GM18867 (cell line): ENCODE measurements at regions not wholly inside any gene's neighbourhood (a gene's known extent, or its start where the extent isn't known, plus 50 kb on each side); places are given as distances from the start of the nearest gene placed in this dataset.
"Not testable (repeated sequence)": the region's sequence is repeated elsewhere in the genome, so short reads cannot be mapped to it uniquely, and the experiment has no call there.

Source experiments
- ATAC-seq: cut with Tn5 transposase; IDR thresholded peaks from one replicate; pipeline ENCODE4 v1.9.1; 2021; ENCODE audit warnings: mild to moderate bottlenecking, moderate library complexity; ENCODE audit not compliant: unreplicated experiment

DNA sequence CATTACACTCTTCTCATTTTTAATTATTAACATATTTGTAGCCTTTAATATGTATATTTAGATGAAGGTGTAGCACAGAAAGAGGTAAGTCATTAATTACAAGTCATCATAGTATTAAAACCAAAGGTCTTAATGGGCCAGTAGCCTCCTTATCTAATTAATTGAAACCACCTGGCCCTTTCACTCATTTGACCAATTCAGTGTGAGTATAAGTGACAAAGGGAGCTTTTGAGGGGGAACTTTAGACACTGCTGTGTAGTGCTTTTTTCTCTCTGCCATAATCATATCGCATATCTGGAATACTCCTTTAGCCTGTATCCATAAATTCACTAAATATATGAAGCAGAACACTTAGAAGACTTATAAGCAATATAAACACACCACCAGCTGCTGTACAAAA is 562.9 kb upstream of the POT1 start:
- ATAC-seq, result no peak

DNA sequence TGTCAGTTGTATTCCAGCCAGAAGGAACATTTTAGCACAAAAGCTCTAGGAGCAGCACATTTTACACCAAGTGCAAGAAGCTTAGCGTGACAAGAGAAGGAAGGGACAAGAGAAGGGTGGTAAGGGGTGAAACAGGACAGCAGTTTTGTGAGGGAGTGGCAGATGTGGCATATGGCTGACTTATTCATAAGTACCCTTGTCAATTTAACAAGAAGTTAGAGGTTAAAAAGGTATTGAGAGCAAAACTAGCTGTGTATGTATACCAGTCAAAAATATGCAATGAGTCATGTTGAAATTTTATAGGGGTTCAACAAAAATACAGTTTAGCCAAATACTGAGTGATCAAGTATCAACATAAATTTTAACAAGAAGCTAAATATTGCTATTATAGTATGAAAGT is 561.5 kb upstream of the POT1 start:
- no peak for ATAC-seq

DNA sequence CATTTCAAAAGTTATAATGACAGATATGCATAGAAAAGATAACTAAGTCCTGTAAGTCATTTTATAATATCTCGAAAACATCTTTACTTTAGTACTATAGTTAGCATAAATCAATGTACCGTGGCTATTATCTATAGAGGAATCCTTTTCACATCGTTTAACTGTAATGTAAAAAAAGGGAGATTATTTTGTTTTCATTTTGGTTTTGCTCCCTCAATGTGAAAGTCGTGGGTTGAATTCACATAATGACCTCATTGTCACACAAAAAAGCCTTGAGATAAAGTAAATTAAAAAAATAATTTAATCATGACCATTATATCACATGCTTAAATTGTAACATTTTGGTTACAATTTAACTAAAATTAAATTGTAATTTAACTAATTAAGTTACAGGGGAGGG is 560.5 kb upstream of the POT1 start:
- no peak for ATAC-seq

DNA sequence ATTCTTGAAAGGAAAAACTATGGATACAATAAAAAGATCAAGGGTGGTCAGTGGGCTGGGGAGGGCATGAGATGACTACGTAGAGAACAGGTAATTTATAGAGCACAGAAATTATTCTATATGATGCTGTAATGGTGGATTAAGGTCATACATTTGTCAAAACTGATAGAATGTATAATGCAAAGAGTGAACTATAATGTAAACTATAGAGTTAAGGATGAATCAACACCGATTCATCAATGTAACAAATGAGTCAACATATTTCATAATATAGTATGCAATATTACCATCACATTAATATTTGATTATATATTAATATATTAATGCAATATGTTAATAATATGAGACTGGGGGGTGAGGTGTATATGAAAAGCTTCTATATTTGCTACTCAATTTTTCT is 555.6 kb upstream of the POT1 start:
- ATAC-seq, result no peak

DNA sequence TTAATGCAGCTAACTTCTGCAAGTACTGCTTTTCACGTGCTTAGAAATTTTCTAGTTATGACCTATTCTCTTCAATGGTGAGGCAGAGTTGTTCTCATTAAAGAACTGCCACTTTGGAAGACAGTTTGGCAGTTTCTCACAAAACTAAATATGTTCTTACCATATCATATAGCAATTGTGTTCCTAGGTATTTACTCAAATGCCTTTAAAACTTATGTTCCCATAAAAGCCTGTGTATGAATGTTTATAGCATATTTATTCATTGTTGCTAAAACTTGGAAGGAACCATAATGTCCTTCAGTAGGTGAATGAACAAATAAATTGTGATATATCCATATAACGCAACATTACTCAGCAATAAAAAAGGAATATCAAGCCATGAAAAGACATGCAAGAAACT is 555.1 kb upstream of the POT1 start:
- ATAC-seq, result no peak

DNA sequence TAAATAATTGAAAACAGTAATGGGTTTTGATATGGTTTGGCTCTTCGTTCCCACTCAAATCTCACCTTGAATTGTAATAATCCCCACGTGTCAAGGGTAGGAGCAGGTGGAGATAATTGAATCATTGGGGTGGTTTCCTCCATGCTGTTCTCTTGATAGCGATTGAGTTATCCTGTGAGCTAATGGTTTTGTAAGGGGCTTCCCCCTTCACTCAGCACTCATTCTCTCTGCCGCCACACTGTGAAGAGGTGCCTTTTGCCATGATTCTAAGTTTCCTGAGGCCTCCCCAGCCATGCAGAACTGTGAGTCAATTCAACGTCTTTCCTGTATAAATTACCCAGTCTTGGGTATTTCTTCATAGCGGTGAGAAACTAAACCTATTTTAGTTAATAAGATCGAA is 551.7 kb upstream of the POT1 start:
- ATAC-seq, result no peak

DNA sequence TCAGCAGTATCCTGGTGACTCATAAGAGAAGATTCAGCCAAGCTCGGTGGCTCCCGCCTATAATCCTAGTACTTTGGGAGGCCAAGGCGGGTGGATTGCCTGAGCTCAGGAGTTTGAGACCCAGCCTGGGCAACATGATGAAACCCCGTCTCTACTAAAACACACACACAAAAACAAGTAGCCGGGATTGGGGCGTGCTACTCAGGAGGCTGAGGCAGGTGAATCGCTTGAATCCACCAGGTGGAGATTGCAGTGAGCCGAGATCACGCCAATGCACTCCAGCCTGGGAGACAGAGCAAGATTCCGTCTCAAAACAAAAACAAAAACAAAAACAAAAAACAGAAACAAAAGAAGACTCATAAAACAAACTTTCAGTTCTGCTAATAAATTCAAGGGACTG is 551.1 kb upstream of the POT1 start:
- no peak for ATAC-seq

DNA sequence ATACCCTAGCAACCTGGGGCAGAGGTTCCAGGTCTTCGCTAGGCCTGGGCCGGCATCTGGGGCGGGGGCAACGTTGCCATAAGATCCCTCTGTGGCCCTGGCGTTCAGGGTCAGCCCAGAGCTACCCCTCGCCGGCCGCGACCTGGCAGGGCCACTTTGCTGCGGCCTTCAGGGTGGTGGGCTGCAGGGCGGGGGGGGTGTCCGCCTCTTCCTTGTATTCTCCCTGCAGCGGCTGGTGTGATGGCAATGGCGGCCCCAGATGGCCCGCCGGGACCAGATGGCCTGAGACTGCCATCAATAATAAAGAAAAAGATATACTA is 539.2 kb upstream of the POT1 start:
- no peak for ATAC-seq

DNA sequence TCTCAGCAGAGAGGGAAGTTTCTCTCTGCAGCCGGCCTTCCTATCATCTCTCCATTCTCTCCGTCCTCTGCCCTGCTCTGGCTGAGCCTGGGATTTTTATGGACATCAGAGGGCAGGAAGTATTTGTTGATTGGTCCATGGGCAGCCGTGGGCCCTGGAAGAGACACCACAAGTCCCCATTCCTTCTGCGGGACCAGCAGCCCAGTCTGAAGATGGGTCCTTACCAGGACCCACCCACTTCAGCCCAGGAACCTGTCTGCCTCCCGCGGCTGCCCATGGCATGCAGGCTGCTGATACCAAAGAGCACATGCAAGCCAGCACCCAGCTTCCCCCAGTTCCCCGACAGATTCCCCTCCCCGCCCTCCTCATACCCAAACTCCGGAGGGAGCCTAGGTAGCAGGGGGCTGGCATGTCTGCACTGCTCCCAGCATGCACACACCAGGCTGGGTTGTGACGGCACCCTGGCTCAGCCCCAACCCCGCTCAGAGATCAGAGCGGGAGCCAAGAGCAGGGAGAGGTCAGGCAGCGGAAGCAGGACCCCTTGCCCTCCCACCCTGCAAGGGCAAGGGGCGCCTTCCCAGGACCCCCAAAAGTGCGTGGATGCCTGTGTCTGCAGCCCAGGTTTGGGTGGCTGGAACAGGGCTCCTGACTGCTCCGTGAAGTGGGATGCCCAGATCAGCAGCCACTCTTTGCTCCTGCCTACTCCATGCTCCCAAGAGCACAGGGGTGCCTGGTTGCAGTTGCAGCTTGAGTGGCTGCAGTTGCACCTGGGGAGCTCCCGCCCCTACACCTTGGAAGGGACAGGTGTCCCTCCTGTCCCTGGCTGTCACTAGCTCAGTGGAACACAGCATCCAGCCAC is 538.6 kb upstream of the POT1 start:
- no peak for ATAC-seq

DNA sequence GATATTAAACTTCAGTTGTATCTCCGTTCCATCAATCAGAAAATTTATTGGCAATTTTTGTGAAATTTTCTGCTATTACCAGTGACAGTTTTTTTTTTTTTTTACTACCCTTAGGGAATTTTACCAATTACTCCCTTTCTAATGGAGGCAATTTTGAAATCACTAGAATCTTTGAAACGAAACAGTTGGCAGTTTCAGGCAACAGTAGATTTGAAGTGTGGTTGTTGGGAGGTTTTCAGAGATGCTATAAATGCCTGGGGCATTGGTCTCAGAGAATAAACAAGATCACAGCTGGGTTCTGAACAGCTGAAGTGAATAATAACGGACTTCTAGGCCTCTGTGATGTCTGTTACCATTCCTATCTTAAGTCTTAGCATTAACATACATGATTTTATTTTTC is 535.9 kb upstream of the POT1 start:
- no peak for ATAC-seq

DNA sequence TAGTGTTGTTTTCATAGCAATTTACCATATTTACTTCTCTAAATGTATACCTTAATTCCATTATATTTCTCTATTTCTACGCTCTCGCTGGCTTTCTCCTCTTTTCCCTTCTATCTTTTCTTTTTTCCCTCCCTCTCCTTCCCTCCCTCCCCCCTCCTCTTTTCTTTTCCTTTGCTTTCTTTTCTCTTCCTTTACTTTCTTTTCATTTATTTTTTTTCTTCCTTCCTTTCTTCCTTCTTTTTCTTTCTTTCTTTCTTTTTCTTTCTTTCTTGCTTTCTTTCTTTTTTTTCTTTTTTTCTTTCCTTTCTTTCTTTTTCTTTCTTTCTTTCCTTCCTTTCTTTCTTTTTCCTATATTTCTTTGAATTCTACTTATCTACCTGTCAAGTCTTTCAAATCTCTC is 533.0 kb upstream of the POT1 start:
- ATAC-seq, result no peak

DNA sequence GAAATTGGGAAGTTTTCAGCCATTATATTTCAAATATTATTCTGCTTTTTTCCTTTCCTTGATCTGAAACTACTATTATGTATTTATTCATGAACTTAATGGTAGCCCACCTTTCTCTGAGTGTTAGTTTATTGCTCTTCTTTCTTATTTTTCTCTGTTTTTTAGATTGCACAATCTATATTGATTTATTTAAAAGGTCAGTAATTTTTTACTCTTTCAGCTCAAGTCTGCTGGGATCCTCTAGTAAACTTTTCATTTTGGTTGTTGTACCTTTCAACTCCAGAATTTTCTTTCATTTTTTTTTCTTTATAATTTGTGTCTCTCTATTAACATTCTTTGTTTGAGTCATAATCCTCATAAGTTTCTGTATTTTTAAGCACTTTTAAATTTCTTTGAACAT is 529.4 kb upstream of the POT1 start:
- ATAC-seq, result no peak

DNA sequence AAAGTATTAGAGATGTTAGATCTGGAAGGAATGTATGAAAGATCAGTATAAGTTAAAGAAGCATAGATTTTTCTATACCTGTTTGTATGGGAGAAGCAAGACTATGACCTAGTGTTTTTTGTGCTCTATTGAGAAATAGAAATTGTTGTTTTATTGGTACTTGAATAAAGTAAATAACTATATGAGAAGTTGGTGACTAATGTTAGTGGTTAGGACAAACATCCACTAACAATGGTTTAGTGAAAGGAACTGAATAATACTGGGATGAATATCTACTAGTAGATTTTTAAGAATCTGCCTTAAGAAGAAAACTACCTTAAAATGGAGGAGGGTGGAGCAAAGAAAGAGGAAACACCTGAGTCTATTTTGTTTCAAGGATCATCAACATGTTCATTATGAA is 521.1 kb upstream of the POT1 start:
- no peak for ATAC-seq

DNA sequence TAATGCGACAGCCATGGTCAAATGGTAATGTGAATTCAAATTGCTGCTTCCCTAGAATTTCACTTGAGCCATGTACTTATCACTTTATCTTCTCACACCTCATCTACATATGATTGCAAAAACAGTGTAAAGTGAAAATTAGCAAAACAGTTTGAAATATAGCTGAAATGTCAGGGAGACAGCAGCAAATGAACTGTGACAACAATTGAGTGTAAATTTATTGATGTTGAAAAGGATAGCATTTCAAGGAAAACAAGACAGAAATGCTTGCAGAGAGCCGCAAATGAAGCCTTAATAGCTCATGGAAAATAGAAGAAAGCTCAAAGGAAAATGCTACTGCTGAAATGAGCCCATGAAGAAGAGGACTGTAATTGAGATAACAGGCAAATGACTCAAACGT is 516.2 kb upstream of the POT1 start:
- ATAC-seq, result no peak

DNA sequence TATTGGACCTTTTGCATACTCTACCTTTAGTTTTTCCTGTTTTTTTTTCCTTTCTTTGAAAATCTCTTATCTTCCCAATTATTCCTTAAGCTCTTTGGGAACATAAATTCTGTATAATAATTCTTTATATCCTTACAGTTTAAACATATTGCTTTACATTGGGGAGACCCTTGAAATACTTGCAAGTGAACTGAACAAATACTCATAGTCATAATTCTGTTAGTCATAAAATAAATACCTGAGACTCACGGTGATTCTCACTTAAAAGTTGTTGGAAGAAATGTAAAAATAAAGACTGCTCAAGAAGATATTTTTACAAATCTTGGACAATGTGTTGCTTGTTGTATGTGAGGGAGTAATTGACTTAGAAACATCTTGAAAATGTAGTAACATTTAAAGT is 515.2 kb upstream of the POT1 start:
- ATAC-seq, result no peak

DNA sequence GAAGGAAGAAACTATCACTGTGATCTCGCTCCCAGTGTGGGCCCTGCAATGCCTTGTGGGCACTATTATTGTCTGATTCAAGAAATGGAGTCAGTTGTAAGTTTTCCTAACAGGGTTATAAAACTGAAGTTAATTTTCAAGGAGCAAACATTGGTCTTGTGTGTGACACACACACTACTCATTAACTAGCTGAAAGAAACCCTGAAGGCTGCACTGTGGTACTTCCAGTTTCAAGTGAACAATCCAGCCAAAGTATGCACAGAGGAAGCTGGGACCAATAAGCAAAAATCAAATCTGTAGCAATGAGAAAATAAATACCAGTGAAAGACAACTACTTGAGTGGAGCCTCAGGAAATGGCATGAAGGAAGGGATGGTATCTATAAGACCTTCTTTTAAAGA is 506.6 kb upstream of the POT1 start:
- no peak for ATAC-seq

DNA sequence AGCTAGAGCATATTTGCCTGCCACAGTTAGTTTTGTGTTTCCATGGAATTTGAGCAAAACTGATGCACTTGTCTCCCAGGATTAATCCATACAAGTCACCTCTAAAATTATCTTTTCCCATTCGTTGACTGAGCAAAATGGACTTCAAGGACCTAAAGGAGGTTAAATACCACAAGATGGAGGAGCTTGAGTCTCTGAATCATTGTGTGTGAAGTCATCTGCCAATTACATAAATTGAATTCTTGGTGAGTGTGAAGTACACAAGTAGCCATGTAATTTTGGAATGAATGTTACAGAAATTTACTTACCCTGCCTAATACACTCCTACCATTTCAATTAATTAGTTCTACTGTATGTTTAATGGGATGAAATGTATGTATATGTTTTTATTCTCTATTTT is 501.7 kb upstream of the POT1 start:
- no peak for ATAC-seq

DNA sequence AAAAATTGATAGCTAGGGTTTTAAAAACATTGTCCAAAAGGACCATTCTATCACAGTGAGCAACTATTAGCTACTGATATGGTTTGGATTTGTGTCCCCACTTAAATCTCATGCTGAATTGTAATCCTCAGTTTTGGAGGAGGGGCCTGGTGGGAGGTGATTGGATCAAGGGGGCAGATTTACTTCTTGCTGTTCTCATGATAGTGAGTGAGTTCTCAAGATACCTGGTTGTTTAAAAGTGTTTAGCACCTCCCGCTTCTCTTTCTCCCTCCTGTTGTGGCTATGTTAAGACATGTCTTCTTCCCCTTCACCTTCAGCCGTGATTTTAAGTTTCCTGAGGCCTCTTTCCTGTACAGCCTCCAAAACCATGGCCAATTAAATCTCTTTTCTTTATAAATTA is 500.4 kb upstream of the POT1 start:
- ATAC-seq, result no peak

DNA sequence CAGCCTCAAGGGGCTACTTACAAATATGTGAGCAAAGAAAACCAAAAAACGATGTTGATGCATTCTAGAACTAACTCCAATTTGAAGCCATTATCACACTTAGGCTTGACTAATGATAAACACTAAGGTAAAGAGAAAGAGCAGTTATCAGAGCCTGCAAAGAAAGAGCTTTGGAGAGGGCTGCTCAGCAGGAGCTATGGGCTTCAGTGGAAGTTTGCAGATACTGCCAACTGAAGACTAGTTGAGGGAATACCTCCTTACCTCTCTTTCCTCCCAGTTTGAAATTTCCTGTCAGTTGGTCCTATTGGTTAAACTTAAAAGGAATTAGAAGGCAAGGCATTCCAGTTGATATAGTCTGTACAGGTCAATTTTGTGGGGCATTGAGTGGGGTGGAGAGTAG is 498.1 kb upstream of the POT1 start:
- no peak for ATAC-seq

DNA sequence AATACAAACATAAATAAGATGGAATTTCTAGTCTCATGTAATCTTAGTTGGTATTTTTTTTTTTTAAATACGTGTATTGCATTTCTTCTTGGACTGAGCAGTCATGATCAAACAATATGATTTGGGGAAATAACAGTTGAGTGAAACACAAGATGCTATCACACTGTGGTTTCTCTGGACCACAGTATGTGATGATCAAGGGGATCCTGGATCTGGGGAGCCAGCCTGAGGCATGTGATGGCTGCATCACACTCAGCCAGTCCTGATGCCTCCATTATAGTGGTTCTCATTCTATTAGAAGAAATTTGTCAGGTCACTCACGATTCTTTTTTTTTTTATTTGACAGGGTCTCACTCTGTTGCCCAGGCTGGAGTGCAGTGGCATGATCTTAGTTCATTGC is 495.9 kb upstream of the POT1 start:
- no peak for ATAC-seq

DNA sequence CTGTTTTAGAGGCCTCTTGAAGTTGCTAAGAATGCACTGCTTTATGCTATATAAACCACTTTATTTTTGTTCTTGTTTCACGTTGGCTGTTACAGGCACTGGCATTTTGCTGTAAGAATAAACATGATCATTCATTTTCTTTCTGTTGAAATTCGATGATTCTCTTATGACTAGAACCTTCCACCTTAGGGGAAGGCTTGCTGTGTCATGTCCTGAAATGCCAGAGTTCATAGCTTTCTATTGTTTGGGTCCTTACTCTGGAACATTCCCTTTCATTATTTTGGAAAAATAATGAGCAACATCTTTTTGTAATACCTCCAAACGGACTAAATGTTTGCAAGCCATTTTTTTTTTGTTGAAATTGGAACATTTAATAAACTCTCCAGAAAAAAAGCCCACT is 495.1 kb upstream of the POT1 start:
- no peak for ATAC-seq

DNA sequence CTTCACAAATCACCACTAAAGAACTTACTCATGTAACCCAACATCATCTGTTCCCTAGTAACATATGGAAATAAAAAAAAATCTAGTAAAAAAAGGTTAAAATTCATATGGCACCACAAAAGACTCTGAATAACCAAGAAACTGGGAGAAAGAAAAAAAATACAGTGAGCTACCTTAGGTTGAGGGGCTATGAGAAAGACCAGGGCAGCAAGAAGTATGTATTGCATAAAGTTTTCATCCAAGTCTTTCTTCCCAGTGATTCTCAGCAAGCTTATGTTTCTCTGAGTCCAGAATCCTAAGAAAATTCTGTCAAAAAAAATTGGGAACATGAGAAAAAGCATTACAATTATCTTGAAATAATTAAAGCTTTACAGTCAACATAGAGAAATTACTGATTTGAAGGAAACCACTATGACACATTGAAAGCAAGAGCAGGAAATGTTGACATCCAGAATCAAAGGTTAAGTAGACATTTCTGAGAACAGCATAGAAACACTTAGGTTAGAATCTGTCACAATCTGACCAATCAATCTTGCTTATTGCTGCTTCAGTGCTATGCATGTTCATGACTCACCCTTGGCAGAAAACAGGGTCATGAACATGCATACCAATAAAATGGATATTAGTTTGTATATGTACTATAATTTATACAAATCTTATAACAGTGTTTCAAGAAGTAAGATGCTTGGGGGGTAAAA is 494.0 kb upstream of the POT1 start:
- ATAC-seq, result no peak

DNA sequence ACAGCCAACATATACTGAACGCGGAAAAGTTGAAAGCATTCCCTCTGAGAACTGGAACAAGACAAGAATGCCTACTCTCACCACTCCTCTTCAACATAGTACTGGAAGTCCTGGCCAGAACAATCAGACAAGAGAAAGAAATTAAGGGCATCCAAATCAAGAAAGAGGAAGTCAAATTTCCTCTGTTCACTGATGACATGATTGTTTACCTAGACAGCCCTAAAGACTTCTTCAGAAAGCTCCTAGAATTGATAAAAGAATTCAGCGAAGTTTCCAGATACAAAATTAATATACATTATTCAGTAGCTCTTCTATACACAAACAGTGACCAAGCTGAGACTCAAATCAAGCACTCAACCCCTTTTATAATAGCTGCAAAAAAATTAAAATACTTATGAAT is 491.8 kb upstream of the POT1 start:
- not testable (repeated sequence) for ATAC-seq
